WERI-Rb-1 (cell line): ENCODE measurements at regions not wholly inside any gene's neighbourhood (a gene's known extent, or its start where the extent isn't known, plus 50 kb on each side); places are given as distances from the start of the nearest gene placed in this dataset.
A peak's percentile ranks its signal among the peaks of the same experiment; 100 is the strongest.

Experiments
- DNase-seq: peaks from one replicate; pipeline ENCODE4 v3.0.0-alpha.2; 2020
- H3K27ac ChIP-seq: fragments of 250-450 bp; sonication (Bioruptor Pico); 2 replicates; pipeline ENCODE4 v1.5.1; 2020; ENCODE audit warnings: mild to moderate bottlenecking, moderate library complexity
- H3K27me3 ChIP-seq: fragments of 250-450 bp; sonication (Bioruptor Pico); 2 replicates; pipeline ENCODE4 v1.5.1; 2021; ENCODE audit warnings: mild to moderate bottlenecking, low read depth, moderate library complexity; ENCODE audit not compliant: insufficient read depth, severe bottlenecking
- H3K36me3 ChIP-seq: fragments of 250-450 bp; sonication (Bioruptor Pico); 2 replicates; pipeline ENCODE4 v1.5.1; 2020; ENCODE audit warnings: mild to moderate bottlenecking, moderate library complexity
- H3K4me3 ChIP-seq: 2 replicates; pipeline ENCODE4 v1.5.1; 2011; ENCODE audit warnings: low read depth, mild to moderate bottlenecking, control low read depth, low read length
- H3K9me3 ChIP-seq: fragments of 250-450 bp; sonication (Bioruptor Pico); 2 replicates; pipeline ENCODE4 v1.5.1; 2021; ENCODE audit warnings: mild to moderate bottlenecking, moderate library complexity; ENCODE audit not compliant: severe bottlenecking
- TF ChIP-seq, protein P1 (sequence below): IDR thresholded peaks from 2 replicates; pipeline ENCODE4 v1.5.1; 2011; ENCODE audit warnings: low read depth, mild to moderate bottlenecking, control low read depth, inconsistent platforms, low read length

DNA sequence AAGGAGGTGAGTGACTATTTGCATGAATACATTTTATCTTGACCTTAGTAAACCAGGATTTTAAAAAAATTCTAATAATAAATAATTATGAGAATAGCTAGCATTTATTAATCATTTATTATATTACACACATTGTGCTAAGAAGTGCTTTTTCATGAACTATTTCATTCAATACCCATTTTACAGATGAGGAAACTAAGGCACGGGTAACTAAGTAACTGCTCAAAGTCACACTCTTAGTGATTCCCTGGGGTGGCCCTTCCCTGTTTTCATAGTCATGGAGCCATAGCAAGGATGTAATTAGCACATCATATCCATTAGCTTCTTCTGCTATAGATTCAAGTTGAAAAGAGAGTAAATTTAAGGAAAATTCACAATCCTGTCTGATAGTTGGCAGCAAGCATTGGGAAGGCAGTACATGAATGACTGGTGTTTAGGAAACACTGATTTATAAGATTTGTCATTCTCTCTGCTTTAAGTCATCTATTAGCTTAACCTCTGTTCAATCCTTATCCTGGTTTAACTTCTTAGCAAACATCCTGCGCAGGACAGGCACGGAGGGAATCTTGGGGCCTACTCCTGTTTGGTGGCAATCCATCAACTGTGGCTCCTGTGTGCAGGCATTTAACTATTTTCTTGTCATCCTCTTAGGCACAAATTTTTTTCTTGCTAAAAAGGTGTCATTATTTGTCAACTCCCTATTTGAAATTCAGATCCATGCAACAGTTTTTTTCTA, 68.3 kb downstream of the RIN2 start:
- H3K27ac ChIP-seq: no peak overlapping the region
- no peaks in the 10 kb centered on the region for H3K9me3 ChIP-seq
- no peak overlapping the region for H3K4me3 ChIP-seq
- TF ChIP-seq, protein P1, sequence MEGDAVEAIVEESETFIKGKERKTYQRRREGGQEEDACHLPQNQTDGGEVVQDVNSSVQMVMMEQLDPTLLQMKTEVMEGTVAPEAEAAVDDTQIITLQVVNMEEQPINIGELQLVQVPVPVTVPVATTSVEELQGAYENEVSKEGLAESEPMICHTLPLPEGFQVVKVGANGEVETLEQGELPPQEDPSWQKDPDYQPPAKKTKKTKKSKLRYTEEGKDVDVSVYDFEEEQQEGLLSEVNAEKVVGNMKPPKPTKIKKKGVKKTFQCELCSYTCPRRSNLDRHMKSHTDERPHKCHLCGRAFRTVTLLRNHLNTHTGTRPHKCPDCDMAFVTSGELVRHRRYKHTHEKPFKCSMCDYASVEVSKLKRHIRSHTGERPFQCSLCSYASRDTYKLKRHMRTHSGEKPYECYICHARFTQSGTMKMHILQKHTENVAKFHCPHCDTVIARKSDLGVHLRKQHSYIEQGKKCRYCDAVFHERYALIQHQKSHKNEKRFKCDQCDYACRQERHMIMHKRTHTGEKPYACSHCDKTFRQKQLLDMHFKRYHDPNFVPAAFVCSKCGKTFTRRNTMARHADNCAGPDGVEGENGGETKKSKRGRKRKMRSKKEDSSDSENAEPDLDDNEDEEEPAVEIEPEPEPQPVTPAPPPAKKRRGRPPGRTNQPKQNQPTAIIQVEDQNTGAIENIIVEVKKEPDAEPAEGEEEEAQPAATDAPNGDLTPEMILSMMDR: no peak
- no peaks in the 10 kb centered on the region for H3K36me3 ChIP-seq
- H3K27me3 ChIP-seq: no peaks in the 10 kb centered on the region
- DNase-seq: peak; percentile 26

DNA sequence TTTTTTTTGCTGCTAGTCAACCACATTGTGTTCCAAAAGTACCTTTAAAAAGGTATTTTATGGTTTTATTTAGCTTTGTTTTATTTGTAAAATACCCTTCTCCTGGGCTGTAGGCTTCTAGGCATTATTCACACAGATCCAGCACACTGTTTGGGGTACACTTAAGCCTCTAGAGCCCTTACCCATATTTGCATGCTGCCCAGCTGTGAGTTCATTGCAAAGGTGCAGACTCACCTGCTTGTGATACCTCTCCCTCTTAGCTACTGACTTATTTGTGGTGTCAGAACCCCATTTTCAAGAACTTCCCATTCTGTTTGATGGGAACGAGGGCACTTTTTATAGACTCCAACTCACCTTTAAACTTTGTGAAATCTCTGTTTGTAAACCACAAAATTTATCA, 69.8 kb downstream of the RIN2 start:
- DNase-seq: no peak
- Histone ChIP-seq H3K27me3 (no peaks in the 10 kb centered on the region), H3K36me3 (no peaks in the 10 kb centered on the region), H3K27ac (no peak overlapping the region), H3K9me3 (no peaks in the 10 kb centered on the region), H3K4me3 (no peak overlapping the region)
- TF ChIP-seq, protein P1: no peak

DNA sequence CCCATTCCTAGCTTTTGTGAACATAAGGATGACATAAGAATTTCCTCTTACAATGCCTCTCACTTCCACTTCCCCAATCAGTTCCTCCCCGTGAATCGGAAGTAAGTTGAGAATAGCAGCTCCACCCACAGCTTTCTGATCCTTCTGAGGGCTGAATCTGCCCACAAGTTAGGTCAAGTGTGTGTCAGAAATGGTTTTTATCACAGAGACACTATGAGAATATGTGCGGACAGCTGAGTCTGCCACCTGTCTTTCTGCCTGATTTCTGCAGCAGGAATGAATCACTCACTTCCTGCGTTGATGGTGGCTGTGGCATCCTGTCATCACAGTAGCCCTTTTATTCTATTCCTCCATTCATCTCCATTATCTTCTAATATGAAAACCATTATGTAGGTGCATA, 70.2 kb downstream of the RIN2 start:
- H3K4me3 ChIP-seq: no peak overlapping the region
- H3K36me3 ChIP-seq: no peaks in the 10 kb centered on the region
- no peak for DNase-seq
- no peaks in the 10 kb centered on the region for H3K27me3 ChIP-seq
- H3K27ac ChIP-seq: no peak overlapping the region
- no peaks in the 10 kb centered on the region for H3K9me3 ChIP-seq
- TF ChIP-seq, protein P1: no peak

DNA sequence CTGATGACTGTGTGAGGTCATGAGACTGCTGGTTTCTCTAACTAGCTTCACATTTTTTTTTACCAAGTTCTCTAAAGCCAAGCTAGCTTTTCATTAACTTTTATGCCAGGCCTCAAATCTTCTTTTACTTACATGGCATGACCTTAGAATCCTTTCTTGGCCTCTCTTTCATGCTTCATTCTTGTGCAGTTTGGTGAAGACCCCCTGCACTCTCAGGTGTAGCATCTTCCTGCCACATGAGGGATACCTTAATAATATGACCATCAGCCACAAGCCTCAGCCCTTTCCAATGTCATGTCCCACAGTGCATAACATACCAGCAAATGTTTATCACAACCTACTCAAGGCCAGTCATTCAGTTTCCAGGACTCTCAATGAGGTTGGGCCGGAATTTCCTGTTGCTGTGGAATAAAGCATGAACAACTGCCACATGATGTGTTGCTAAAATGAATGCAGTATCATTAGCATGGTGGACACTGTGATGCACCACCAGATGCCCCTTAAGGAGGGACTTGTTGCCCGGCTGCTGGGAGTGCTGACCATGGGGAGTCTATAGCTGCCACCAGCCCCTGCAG, 72.2 kb downstream of the RIN2 start:
- Histone ChIP-seq H3K4me3 (no peak overlapping the region), H3K36me3 (no peaks in the 10 kb centered on the region), H3K27ac (no peak overlapping the region), H3K27me3 (no peaks in the 10 kb centered on the region), H3K9me3 (no peaks in the 10 kb centered on the region)
- TF ChIP-seq, protein P1: no peak
- DNase-seq: no peak

DNA sequence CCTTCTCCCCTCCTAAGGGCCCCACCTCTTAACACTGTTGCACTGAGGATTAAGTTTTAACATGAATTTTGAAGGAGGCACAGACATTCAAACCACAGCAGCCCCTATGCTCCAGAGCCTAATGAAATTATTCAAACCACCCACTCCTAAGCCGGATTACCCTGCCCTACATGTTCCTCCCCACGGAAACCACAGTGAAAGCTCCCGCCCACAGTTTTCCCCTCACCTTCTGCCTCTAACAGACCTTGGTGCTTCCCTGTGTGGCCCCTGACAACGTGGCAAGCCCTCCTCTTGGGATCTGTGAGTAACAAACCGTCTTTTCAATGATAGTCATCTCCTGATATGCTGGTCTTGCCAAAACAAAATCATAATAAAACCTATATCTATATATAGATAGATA, 74.8 kb downstream of the RIN2 start:
- Histone ChIP-seq H3K27me3 (no peaks in the 10 kb centered on the region), H3K9me3 (no peaks in the 10 kb centered on the region), H3K27ac (no peak overlapping the region), H3K4me3 (no peak overlapping the region), H3K36me3 (no peaks in the 10 kb centered on the region)
- TF ChIP-seq, protein P1: no peak
- peak; percentile 48 for DNase-seq
